Astrocyte (in vitro differentiated cells and primary cell): ENCODE measurements at regions not wholly inside any gene's neighbourhood (a gene's known extent, or its start where the extent isn't known, plus 50 kb on each side); places are given as distances from the start of the nearest gene placed in this dataset.

Experiments used
- DNase-seq: peaks from one replicate; pipeline ENCODE4 v3.0.0-alpha.2; 2010; ENCODE audit warnings: low read depth
- FAIRE-seq: peaks from 2 replicates; lab custom pipeline; 2011; peaks lifted over from hg19 to GRCh38; lab: Jason Lieb, UNC
- H2AFZ ChIP-seq: 2 replicates; pipeline ENCODE4 v1.6.0; 2012; ENCODE audit warnings: low read depth, low read length, inconsistent platforms
- H3K27ac ChIP-seq: 2 replicates; pipeline ENCODE4 v1.5.1; 2011; ENCODE audit warnings: low read depth, low read length, inconsistent platforms
- H3K27me3 ChIP-seq: 2 replicates; pipeline ENCODE4 v1.6.0; 2011; ENCODE audit warnings: low read length, inconsistent platforms; ENCODE audit not compliant: insufficient read depth
- H3K36me3 ChIP-seq: 2 replicates; pipeline ENCODE4 v1.5.1; 2011; ENCODE audit warnings: low read length, inconsistent platforms; ENCODE audit not compliant: insufficient read depth
- H3K4me1 ChIP-seq: 2 replicates; pipeline ENCODE4 v1.5.1; 2011; ENCODE audit warnings: low read length, inconsistent platforms; ENCODE audit not compliant: insufficient read depth
- H3K4me2 ChIP-seq: 2 replicates; pipeline ENCODE4 v1.6.0; 2012; ENCODE audit warnings: low read length, inconsistent platforms
- H3K4me3 ChIP-seq: 2 replicates; pipeline ENCODE4 v1.5.1; 2011; ENCODE audit warnings: low read depth, mild to moderate bottlenecking, low read length, inconsistent platforms; ENCODE audit not compliant: insufficient read depth
- H3K79me2 ChIP-seq: 2 replicates; pipeline ENCODE4 v1.6.0; 2012; ENCODE audit warnings: mild to moderate bottlenecking, low read length, inconsistent platforms; ENCODE audit not compliant: insufficient read depth
- H3K9ac ChIP-seq: 2 replicates; pipeline ENCODE4 v1.6.0; 2012; ENCODE audit warnings: mild to moderate bottlenecking, low read length, inconsistent platforms
- H3K9me3 ChIP-seq: 2 replicates; pipeline ENCODE4 v1.5.1; 2012; ENCODE audit warnings: low read depth, mild to moderate bottlenecking, low read length, inconsistent platforms; ENCODE audit not compliant: insufficient read depth
- H4K20me1 ChIP-seq: 2 replicates; pipeline ENCODE4 v1.6.0; 2012; ENCODE audit warnings: low read length, inconsistent platforms; ENCODE audit not compliant: insufficient read depth
- H3K27ac Mint-ChIP-seq: one replicate; pipeline ENCODE4 v1.8.0; 2021; ENCODE audit warnings: mild to moderate bottlenecking, mixed read lengths; ENCODE audit not compliant: unreplicated experiment
- H3K27me3 Mint-ChIP-seq: one replicate; pipeline ENCODE4 v1.8.0; 2021; ENCODE audit warnings: low read depth, mixed read lengths; ENCODE audit not compliant: unreplicated experiment
- H3K36me3 Mint-ChIP-seq: one replicate; pipeline ENCODE4 v1.8.0; 2021; ENCODE audit warnings: low read depth, mixed read lengths; ENCODE audit not compliant: unreplicated experiment
- H3K4me1 Mint-ChIP-seq: one replicate; pipeline ENCODE4 v1.8.0; 2021; ENCODE audit warnings: low read depth, mixed read lengths; ENCODE audit not compliant: unreplicated experiment
- H3K4me3 Mint-ChIP-seq: one replicate; pipeline ENCODE4 v1.8.0; 2021; ENCODE audit warnings: mild to moderate bottlenecking, moderate library complexity, mixed read lengths; ENCODE audit not compliant: unreplicated experiment
- H3K9me3 Mint-ChIP-seq: one replicate; pipeline ENCODE4 v1.8.0; 2021; ENCODE audit warnings: mild to moderate bottlenecking, mixed read lengths; ENCODE audit not compliant: unreplicated experiment
- CTCF ChIP-seq: IDR thresholded peaks from 2 replicates; pipeline ENCODE4 v1.5.1; 2011; ENCODE audit warnings: low read depth, mild to moderate bottlenecking, inconsistent platforms, low read length, moderate library complexity; ENCODE audit not compliant: insufficient read depth
- EZH2 ChIP-seq: IDR thresholded peaks from 2 replicates; pipeline ENCODE4 v1.6.1; 2012; ENCODE audit warnings: mild to moderate bottlenecking, low read length, inconsistent platforms; ENCODE audit not compliant: insufficient read depth

- no peak overlapping the region for H3K4me3 Mint-ChIP-seq
- peaks cover 4% of the 10 kb centered on the region for H3K4me1 Mint-ChIP-seq
- TF ChIP-seq EZH2: no peak
- Histone ChIP-seq H3K4me2 (no peak overlapping the region), H2AFZ (no peak overlapping the region), H3K4me1 (no peaks in the 10 kb centered on the region), H3K36me3 (no peaks in the 10 kb centered on the region), H3K79me2 (no peaks in the 10 kb centered on the region), H3K27me3 (peaks cover 5% of the 10 kb centered on the region), H3K9me3 (peaks cover 13% of the 10 kb centered on the region), H3K9ac (no peak overlapping the region), H3K27ac (no peak overlapping the region), H3K4me3 (no peak overlapping the region), H4K20me1 (no peaks in the 10 kb centered on the region)
- peaks cover 5% of the 10 kb centered on the region for H3K36me3 Mint-ChIP-seq
- DNase-seq (no peak), FAIRE-seq (no peak)
- peaks cover 31% of the 10 kb centered on the region for H3K9me3 Mint-ChIP-seq
- no peak overlapping the region for H3K27ac Mint-ChIP-seq
- peaks cover 24% of the 10 kb centered on the region for H3K27me3 Mint-ChIP-seq
These were observed 163.4 kb downstream of the ERCC6L2 start for GRCh38 chr9:96038914-96039313.

- no peak overlapping the region for H3K9ac ChIP-seq
- no peaks in the 10 kb centered on the region for H3K79me2 ChIP-seq
- H3K36me3 ChIP-seq: no peaks in the 10 kb centered on the region
- H3K4me3 Mint-ChIP-seq: no peak overlapping the region
- no peak overlapping the region for H3K4me2 ChIP-seq
- no peak overlapping the region for H3K27ac ChIP-seq
- FAIRE-seq: no peak
- no peak overlapping the region for H3K27ac Mint-ChIP-seq
- H3K27me3 ChIP-seq: peaks cover 5% of the 10 kb centered on the region
- no peak for DNase-seq
- H3K9me3 ChIP-seq: peaks cover 13% of the 10 kb centered on the region
- no peaks in the 10 kb centered on the region for H4K20me1 ChIP-seq
- TF ChIP-seq CTCF (no peak), EZH2 (no peak)
- no peak overlapping the region for H2AFZ ChIP-seq
- H3K4me3 ChIP-seq: no peak overlapping the region
- peaks cover 4% of the 10 kb centered on the region for H3K4me1 Mint-ChIP-seq
- peaks cover 5% of the 10 kb centered on the region for H3K36me3 Mint-ChIP-seq
- no peaks in the 10 kb centered on the region for H3K4me1 ChIP-seq
- peaks cover 31% of the 10 kb centered on the region for H3K9me3 Mint-ChIP-seq
- peaks cover 24% of the 10 kb centered on the region for H3K27me3 Mint-ChIP-seq
These were observed 162.8 kb downstream of the ERCC6L2 start for GRCh38 chr9:96038271-96038670.

- FAIRE-seq (no peak), DNase-seq (no peak)
- H2AFZ ChIP-seq: no peak overlapping the region
- no peaks in the 10 kb centered on the region for H3K4me1 ChIP-seq
- TF ChIP-seq EZH2 (no peak), CTCF (no peak)
- Mint-ChIP-seq H3K27me3 (peaks cover 24% of the 10 kb centered on the region), H3K9me3 (peaks cover 34% of the 10 kb centered on the region), H3K4me1 (peaks cover 5% of the 10 kb centered on the region), H3K4me3 (no peak overlapping the region), H3K27ac (no peak overlapping the region), H3K36me3 (peaks cover 5% of the 10 kb centered on the region)
- peaks cover 13% of the 10 kb centered on the region for H3K9me3 ChIP-seq
- peaks cover under 1% of the 10 kb centered on the region for H3K27me3 ChIP-seq
- no peaks in the 10 kb centered on the region for H3K36me3 ChIP-seq
- no peaks in the 10 kb centered on the region for H3K79me2 ChIP-seq
- no peak overlapping the region for H3K4me3 ChIP-seq
- H3K27ac ChIP-seq: no peak overlapping the region
- H4K20me1 ChIP-seq: no peaks in the 10 kb centered on the region
- no peak overlapping the region for H3K9ac ChIP-seq
- H3K4me2 ChIP-seq: no peak overlapping the region
These were observed 159.1 kb downstream of the ERCC6L2 start for GRCh38 chr9:96034553-96035122.
